A549 (cell line): ENCODE measurements at regions not wholly inside any gene's neighbourhood (a gene's known extent, or its start where the extent isn't known, plus 50 kb on each side); places are given as distances from the start of the nearest gene placed in this dataset.
A peak's percentile ranks its signal among the peaks of the same experiment; 100 is the strongest.

Experiments
- CTCF ChIP-seq: fragments of >200 bp; sonication (Bioruptor Twin); formaldehyde crosslinking; IDR thresholded peaks from 3 replicates; pipeline ENCODE4 v1.5.1; 2016
- E2F6 ChIP-seq: IDR thresholded peaks from 2 replicates; pipeline ENCODE4 v1.6.1; 2012; ENCODE audit warnings: low read depth, borderline replicate concordance
- EP300 ChIP-seq, 2 experiments: fragments of >200 bp; sonication (Bioruptor Twin); formaldehyde crosslinking; IDR thresholded peaks; 2 replicates in 1 of 2; 3 replicates in 1 of 2; pipeline ENCODE4 v1.6.1; 2016 to 2017
- HDAC2 ChIP-seq: fragments of 200-600 bp; sonication (generic); IDR thresholded peaks from 2 replicates; pipeline ENCODE4 v1.6.1; 2016
- JUN ChIP-seq, 2 experiments: fragments of >200 bp; sonication (Bioruptor Twin); formaldehyde crosslinking; IDR thresholded peaks; 2 replicates in 1 of 2; 3 replicates in 1 of 2; pipeline ENCODE4 v1.6.1; 2016 to 2017
- KDM5A ChIP-seq: fragments of 200-600 bp; sonication (generic); IDR thresholded peaks from 2 replicates; pipeline ENCODE4 v1.6.1; 2016; ENCODE audit warnings: antibody characterized with exemption, mild to moderate bottlenecking
- MAFK ChIP-seq: fragments of 450-650 bp; IDR thresholded peaks from 2 replicates; pipeline ENCODE4 v1.6.1; 2014; ENCODE audit not compliant: partially characterized antibody
- MAZ ChIP-seq: fragments of 150-350 bp; IDR thresholded peaks from 2 replicates; pipeline ENCODE4 v1.6.1; 2014; ENCODE audit warnings: antibody characterized with exemption, low read depth, low read length, borderline replicate concordance
- POLR2A ChIP-seq: IDR thresholded peaks from 2 replicates; pipeline ENCODE4 v1.6.1; 2012; ENCODE audit warnings: mild to moderate bottlenecking, low read length
- POLR2AphosphoS2 ChIP-seq: conservative IDR thresholded peaks from 2 replicates; pipeline ENCODE4 v1.6.1; 2012; ENCODE audit warnings: low read length, improper control_type of control experiment, inconsistent platforms
- RFX5 ChIP-seq: fragments of 450-650 bp; IDR thresholded peaks from 2 replicates; pipeline ENCODE4 v1.7.1; 2014; ENCODE audit warnings: antibody characterized with exemption, mild to moderate bottlenecking, moderate library complexity
- USF2 ChIP-seq: fragments of 450-650 bp; IDR thresholded peaks from 2 replicates; pipeline ENCODE4 v1.6.1; 2014; ENCODE audit warnings: antibody characterized with exemption
- TF ChIP-seq, protein P1 (sequence below): fragments of 200-600 bp; sonication (generic); IDR thresholded peaks from 2 replicates; pipeline ENCODE4 v1.6.1; 2016; ENCODE audit warnings: antibody characterized with exemption, mild to moderate bottlenecking, moderate library complexity

- TF ChIP-seq CTCF (peak; percentile 78), KDM5A (no peak), JUN (IDR thresholded peaks at IDR 0.05) (no peak), POLR2A (no peak), POLR2AphosphoS2 (no peak), MAZ (no peak), RFX5 (no peak), MAFK (no peak), USF2 (no peak), EP300 (IDR thresholded peaks at IDR 0.05) (no peak), HDAC2 (no peak), E2F6 (no peak)
- TF ChIP-seq, protein P1, sequence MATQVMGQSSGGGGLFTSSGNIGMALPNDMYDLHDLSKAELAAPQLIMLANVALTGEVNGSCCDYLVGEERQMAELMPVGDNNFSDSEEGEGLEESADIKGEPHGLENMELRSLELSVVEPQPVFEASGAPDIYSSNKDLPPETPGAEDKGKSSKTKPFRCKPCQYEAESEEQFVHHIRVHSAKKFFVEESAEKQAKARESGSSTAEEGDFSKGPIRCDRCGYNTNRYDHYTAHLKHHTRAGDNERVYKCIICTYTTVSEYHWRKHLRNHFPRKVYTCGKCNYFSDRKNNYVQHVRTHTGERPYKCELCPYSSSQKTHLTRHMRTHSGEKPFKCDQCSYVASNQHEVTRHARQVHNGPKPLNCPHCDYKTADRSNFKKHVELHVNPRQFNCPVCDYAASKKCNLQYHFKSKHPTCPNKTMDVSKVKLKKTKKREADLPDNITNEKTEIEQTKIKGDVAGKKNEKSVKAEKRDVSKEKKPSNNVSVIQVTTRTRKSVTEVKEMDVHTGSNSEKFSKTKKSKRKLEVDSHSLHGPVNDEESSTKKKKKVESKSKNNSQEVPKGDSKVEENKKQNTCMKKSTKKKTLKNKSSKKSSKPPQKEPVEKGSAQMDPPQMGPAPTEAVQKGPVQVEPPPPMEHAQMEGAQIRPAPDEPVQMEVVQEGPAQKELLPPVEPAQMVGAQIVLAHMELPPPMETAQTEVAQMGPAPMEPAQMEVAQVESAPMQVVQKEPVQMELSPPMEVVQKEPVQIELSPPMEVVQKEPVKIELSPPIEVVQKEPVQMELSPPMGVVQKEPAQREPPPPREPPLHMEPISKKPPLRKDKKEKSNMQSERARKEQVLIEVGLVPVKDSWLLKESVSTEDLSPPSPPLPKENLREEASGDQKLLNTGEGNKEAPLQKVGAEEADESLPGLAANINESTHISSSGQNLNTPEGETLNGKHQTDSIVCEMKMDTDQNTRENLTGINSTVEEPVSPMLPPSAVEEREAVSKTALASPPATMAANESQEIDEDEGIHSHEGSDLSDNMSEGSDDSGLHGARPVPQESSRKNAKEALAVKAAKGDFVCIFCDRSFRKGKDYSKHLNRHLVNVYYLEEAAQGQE, result no peak
These were observed 95.4 kb downstream of the OGFRL1 start for GRCh38 chr6:71383901-71384489.
